Upper lobe of right lung (tissue), 1 donor: ENCODE measurements at regions not wholly inside any gene's neighbourhood (a gene's known extent, or its start where the extent isn't known, plus 50 kb on each side); places are given as distances from the start of the nearest gene placed in this dataset.

ENCODE experiments used
- ATAC-seq: fragments of 200-7000 bp; cut with Tn5 transposase; one replicate; pipeline ENCODE4 v1.9.1; 2020; ENCODE audit warnings: mild to moderate bottlenecking, moderate library complexity
- DNase-seq: peaks from one replicate; pipeline ENCODE4 v3.0.0-alpha.2; 2020
- H3K27ac ChIP-seq: fragments of 200-600 bp; one replicate; pipeline ENCODE4 v1.8.0; 2022
- H3K27me3 ChIP-seq: fragments of 200-600 bp; one replicate; pipeline ENCODE4 v1.8.0; 2022; ENCODE audit warnings: mild to moderate bottlenecking
- H3K36me3 ChIP-seq: fragments of 200-600 bp; one replicate; pipeline ENCODE4 v1.8.0; 2022
- H3K4me1 ChIP-seq: fragments of 200-600 bp; one replicate; pipeline ENCODE4 v1.8.0; 2022
- H3K4me3 ChIP-seq: fragments of 200-600 bp; one replicate; pipeline ENCODE4 v1.8.0; 2022; ENCODE audit warnings: mild to moderate bottlenecking
- H3K9me3 ChIP-seq: fragments of 200-600 bp; one replicate; pipeline ENCODE4 v1.8.0; 2022
- intact Hi-C: fragments of 100-400 bp; cut with DNase I; formaldehyde crosslinking; loops from one replicate; pipeline ENCODE4 v1.11.0; 2022
- TF ChIP-seq, protein P1 (sequence below): fragments of 200-600 bp; IDR thresholded peaks from one replicate; pipeline ENCODE4 v1.8.0; 2022; ENCODE audit warnings: antibody characterized with exemption
- donor health status: DM: no; HTN: yes; CAD: no; lungs with severe emphysema.

DNA sequence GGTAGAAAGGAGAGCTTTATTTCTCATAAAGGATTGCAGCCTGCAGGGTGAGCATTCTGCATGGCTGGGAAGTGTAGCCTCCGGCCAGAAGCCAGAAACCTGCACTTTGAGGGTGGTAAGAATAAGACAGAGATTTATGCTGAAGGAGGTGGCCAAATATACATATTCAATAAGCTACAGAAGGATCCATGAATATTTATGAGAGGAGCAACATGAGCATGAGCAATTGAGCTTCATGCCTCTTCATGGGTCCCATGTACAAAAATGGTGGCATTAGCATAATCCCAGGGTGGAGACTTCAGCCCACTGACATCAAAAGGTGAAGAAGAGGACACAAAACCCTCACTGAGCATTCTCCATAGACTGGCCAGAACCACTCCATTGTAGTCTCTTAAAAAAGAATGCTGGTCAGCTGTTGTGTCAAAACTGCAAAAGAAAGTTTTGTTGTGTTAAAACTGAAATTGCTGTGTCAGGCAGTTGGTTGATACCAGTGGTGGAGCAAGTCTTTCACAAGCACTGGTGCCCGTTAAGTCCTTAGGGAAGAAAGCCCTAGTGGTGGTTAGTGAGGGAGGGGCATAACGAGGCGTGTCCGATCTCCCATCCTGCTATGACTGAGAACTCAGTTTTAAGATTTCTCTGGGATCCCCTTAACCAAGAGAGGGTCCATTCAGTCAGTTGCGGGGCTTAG lies 160.8 kb upstream of the MAP1B start:
- H3K36me3 ChIP-seq = no peaks in the 10 kb centered on the region
- DNase-seq = no peak
- no peaks in the 10 kb centered on the region for H3K4me1 ChIP-seq
- intact Hi-C loops = no loop called here
- TF ChIP-seq, protein P1, sequence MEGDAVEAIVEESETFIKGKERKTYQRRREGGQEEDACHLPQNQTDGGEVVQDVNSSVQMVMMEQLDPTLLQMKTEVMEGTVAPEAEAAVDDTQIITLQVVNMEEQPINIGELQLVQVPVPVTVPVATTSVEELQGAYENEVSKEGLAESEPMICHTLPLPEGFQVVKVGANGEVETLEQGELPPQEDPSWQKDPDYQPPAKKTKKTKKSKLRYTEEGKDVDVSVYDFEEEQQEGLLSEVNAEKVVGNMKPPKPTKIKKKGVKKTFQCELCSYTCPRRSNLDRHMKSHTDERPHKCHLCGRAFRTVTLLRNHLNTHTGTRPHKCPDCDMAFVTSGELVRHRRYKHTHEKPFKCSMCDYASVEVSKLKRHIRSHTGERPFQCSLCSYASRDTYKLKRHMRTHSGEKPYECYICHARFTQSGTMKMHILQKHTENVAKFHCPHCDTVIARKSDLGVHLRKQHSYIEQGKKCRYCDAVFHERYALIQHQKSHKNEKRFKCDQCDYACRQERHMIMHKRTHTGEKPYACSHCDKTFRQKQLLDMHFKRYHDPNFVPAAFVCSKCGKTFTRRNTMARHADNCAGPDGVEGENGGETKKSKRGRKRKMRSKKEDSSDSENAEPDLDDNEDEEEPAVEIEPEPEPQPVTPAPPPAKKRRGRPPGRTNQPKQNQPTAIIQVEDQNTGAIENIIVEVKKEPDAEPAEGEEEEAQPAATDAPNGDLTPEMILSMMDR = no peak
- H3K9me3 ChIP-seq = no peaks in the 10 kb centered on the region
- ATAC-seq = no peak
- H3K4me3 ChIP-seq = no peak overlapping the region
- H3K27ac ChIP-seq = no peak overlapping the region
- H3K27me3 ChIP-seq = no peaks in the 10 kb centered on the region

DNA sequence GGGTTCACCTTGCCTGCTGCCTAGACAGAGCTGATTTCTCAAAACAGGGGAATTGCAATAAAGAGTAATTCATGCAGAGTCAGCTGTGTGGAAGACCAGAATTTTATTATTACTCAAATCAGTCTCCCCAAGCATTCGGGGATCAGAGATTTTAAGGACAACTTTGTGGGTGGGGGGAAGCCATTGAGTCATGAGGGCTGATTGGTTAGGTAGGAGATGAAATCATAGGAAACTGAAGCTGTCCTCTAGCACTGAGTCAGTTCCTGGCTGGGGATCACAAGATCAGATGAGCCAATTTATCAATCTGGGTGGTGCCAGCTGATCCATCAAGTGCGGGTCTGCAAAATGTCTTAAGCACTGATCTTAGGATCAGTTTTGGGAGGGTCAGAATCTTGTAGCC lies 159.1 kb upstream of the MAP1B start:
- no peaks in the 10 kb centered on the region for H3K9me3 ChIP-seq
- intact Hi-C loops = no loop called here
- no peak for ATAC-seq
- H3K4me3 ChIP-seq = no peak overlapping the region
- no peaks in the 10 kb centered on the region for H3K36me3 ChIP-seq
- no peaks in the 10 kb centered on the region for H3K27me3 ChIP-seq
- DNase-seq = no peak
- TF ChIP-seq, protein P1 = no peak
- no peaks in the 10 kb centered on the region for H3K4me1 ChIP-seq
- no peak overlapping the region for H3K27ac ChIP-seq

DNA sequence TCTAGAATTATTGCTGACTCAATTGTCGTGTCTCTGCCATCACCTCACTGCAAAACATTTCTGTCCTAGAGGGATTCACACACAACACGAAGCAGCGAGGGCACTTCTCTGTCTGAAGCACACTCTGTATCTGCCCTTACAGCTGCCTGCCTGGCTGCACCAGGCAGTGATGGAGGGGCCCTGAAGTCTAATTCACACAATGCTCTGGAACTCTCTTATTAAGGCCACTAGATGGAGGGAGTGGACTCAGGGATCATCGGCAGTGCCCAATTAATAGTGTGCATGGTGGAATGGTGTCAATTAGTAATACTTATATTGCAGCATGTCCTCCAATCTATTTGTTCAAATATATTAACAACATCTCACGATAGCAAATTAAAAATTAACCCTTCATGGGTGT lies 157.5 kb upstream of the MAP1B start:
- no peaks in the 10 kb centered on the region for H3K27me3 ChIP-seq
- H3K36me3 ChIP-seq = no peaks in the 10 kb centered on the region
- TF ChIP-seq, protein P1 = no peak
- ATAC-seq = no peak
- no peak for DNase-seq
- H3K9me3 ChIP-seq = no peaks in the 10 kb centered on the region
- H3K4me3 ChIP-seq = no peak overlapping the region
- H3K27ac ChIP-seq = no peak overlapping the region
- H3K4me1 ChIP-seq = no peaks in the 10 kb centered on the region
- intact Hi-C loops = no loop called here

DNA sequence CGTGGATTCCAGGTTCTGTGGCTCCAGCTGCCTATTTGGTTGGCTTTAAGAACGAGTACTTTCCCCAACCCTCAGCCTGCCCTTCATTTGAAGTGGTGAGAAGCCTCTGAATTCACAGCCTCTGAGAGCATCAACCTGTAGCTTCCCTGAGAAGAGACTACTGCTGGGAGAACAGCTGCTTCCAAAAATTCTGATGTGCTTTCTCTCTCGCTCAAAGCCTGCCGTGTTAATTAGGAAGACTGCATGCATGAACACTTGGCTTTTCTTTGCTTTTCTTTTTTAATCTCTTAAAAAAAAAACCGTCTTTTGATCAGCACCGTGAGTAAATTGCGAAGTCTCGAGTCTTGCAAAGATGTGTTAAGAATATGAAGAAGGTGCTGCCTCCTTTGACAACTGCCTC lies 153.4 kb upstream of the MAP1B start:
- Histone ChIP-seq H3K36me3 (no peaks in the 10 kb centered on the region), H3K27me3 (no peaks in the 10 kb centered on the region), H3K4me3 (no peak overlapping the region), H3K9me3 (no peaks in the 10 kb centered on the region), H3K27ac (no peak overlapping the region), H3K4me1 (no peaks in the 10 kb centered on the region)
- DNase-seq (no peak), ATAC-seq (no peak)
- intact Hi-C loops = no loop called here
- TF ChIP-seq, protein P1 = no peak

DNA sequence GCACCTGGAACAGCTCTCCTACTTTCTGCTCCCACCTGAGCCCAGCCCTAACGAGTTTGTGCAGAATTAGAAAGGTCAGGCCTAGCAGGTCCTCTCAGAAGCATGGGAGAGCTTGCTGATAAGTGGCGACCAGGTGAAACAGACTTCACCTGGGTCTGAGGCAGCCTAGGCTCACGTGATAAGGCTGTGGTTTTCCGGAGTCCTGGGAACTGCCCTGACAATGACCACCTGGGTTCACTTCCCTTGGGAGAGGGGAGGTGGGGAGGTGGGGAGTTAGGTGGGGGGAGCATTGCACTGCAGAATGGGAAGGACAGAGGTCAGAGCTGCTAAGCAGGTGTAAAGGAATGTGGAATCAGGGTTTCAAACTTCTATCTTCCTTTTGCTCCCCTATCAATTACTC lies 152.9 kb upstream of the MAP1B start:
- intact Hi-C loops = no loop called here
- Histone ChIP-seq H3K9me3 (no peaks in the 10 kb centered on the region), H3K36me3 (no peaks in the 10 kb centered on the region), H3K27me3 (no peaks in the 10 kb centered on the region), H3K4me3 (no peak overlapping the region), H3K27ac (no peak overlapping the region), H3K4me1 (no peaks in the 10 kb centered on the region)
- DNase-seq (no peak), ATAC-seq (no peak)
- TF ChIP-seq, protein P1 = no peak

DNA sequence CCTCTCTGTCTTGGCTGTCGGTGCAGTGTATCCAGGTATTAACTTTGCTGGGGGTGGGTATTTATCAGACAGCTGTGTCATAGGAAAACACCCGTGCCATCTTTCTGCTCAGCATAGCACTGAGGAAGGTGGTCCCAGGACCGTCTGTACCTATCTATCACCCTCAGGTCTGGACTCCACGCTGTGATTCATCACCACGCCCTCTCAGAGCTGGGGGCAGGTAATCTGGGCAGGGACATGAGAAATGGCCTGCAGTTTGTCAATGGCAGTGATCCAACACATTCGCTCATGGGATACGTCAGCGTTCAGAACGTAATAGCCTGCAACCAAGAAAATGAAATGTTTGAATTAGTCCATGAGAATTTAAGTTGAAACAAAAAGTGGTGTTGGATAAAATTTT lies 151.6 kb upstream of the MAP1B start:
- TF ChIP-seq, protein P1 = no peak
- Histone ChIP-seq H3K4me3 (no peak overlapping the region), H3K36me3 (no peaks in the 10 kb centered on the region), H3K27ac (no peak overlapping the region), H3K27me3 (no peaks in the 10 kb centered on the region), H3K4me1 (no peaks in the 10 kb centered on the region), H3K9me3 (no peaks in the 10 kb centered on the region)
- ATAC-seq (no peak), DNase-seq (no peak)
- intact Hi-C loops = no loop called here
